Vagina (tissue), 2 donors: ENCODE measurements at regions not wholly inside any gene's neighbourhood (a gene's known extent, or its start where the extent isn't known, plus 50 kb on each side); places are given as distances from the start of the nearest gene placed in this dataset.

Source experiments
- CTCF ChIP-seq, 3 experiments: fragments of 450-650 bp in 2 of 3; fragments of 200-600 bp in 1 of 3; sonication (generic) in 1 of 3; IDR thresholded peaks; one replicate each; pipeline ENCODE4 v1.5.1; 2017 to 2019; ENCODE audit warnings: antibody characterized with exemption in 3 of 3, mild to moderate bottlenecking in 2 of 3, moderate library complexity in 2 of 3
- POLR2AphosphoS5 ChIP-seq, 2 donors: sonication (generic); formaldehyde crosslinking; IDR thresholded peaks; one replicate each; pipeline ENCODE4 v1.9.0; 2017; ENCODE audit warnings: antibody characterized with exemption in 2 of 2, mild to moderate bottlenecking in 2 of 2, low read depth in 1 of 2; ENCODE audit not compliant: insufficient read depth in 1 of 2

GRCh38 chr12:83676781-83677295 lies 990.1 kb downstream of the TMTC2 start:
- TF ChIP-seq CTCF (IDR thresholded peaks at IDR 0.05) (no peak), POLR2AphosphoS5 (IDR thresholded peaks at IDR 0.05; ENCODE audit: insufficient read depth in 1 of 2, low read depth in 1 of 2) (no peak)
